Neural cell (in vitro differentiated cells): ENCODE measurements at regions not wholly inside any gene's neighbourhood (a gene's known extent, or its start where the extent isn't known, plus 50 kb on each side); places are given as distances from the start of the nearest gene placed in this dataset.

ENCODE experiments used
- H2AFZ ChIP-seq: fragments of 200-600, 300-800 bp; sonication (generic), shearing (Covaris generic); 2 replicates; pipeline ENCODE4 v1.6.0; 2014; ENCODE audit warnings: low read depth, mild to moderate bottlenecking, antibody characterized with exemption, low read length, moderate library complexity
- H3F3A ChIP-seq: fragments of 200-600 bp; shearing (Covaris generic); 2 replicates; pipeline ENCODE4 v1.6.1; 2016; ENCODE audit warnings: mild to moderate bottlenecking, moderate library complexity, mixed read lengths, antibody characterized with exemption, low read length; ENCODE audit not compliant: insufficient read depth, poor library complexity, severe bottlenecking
- H3K27ac ChIP-seq: fragments of 200-600, 300-800 bp; sonication (generic), shearing (Covaris generic); 2 replicates; pipeline ENCODE4 v1.5.1; 2014; ENCODE audit warnings: mild to moderate bottlenecking, low read length, moderate library complexity
- H3K27me3 ChIP-seq: fragments of 300-800, 200-600 bp; sonication (generic), shearing (Covaris generic); 2 replicates; pipeline ENCODE4 v1.6.0; 2014; ENCODE audit warnings: mild to moderate bottlenecking, low read depth, low read length, moderate library complexity; ENCODE audit not compliant: insufficient read depth
- H3K36me3 ChIP-seq: fragments of 300-800, 200-600 bp; sonication (generic), shearing (Covaris generic); 2 replicates; pipeline ENCODE4 v1.5.1; 2014; ENCODE audit warnings: mild to moderate bottlenecking, antibody characterized with exemption, low read length, moderate library complexity; ENCODE audit not compliant: insufficient read depth
- H3K4me2 ChIP-seq: fragments of 300-800, 200-600 bp; sonication (generic), shearing (Covaris generic); 2 replicates; pipeline ENCODE4 v1.6.0; 2014; ENCODE audit warnings: mild to moderate bottlenecking, low read length
- H3K4me3 ChIP-seq: fragments of 300-800, 200-600 bp; sonication (generic), shearing (Covaris generic); 2 replicates; pipeline ENCODE4 v1.5.1; 2014; ENCODE audit warnings: mild to moderate bottlenecking, low read length, moderate library complexity
- H3K79me2 ChIP-seq: fragments of 200-600 bp; shearing (Covaris generic); replicated peaks from 2 replicates; pipeline ENCODE4 v1.6.0; 2014; ENCODE audit warnings: mild to moderate bottlenecking, low read length, moderate library complexity; ENCODE audit not compliant: insufficient read depth
- H3K9ac ChIP-seq: fragments of 300-800, 200-600 bp; sonication (generic), shearing (Covaris generic); 2 replicates; pipeline ENCODE4 v1.6.1; 2016; ENCODE audit warnings: mild to moderate bottlenecking, low read length, mixed read lengths
- H3K9me2 ChIP-seq: fragments of 200-600 bp; shearing (Covaris generic); 2 replicates; pipeline ENCODE4 v1.6.1; 2016; ENCODE audit warnings: mild to moderate bottlenecking, low read length, mixed read lengths; ENCODE audit not compliant: insufficient read depth
- H3K9me3 ChIP-seq: fragments of 200-600, 300-800 bp; sonication (generic), shearing (Covaris generic); 2 replicates; pipeline ENCODE4 v1.6.1; 2016; ENCODE audit warnings: mild to moderate bottlenecking, mixed run types, low read length, moderate library complexity, mixed read lengths
- H4K20me1 ChIP-seq: fragments of 200-600 bp; shearing (Covaris generic); 2 replicates; pipeline ENCODE4 v1.6.1; 2016; ENCODE audit warnings: mild to moderate bottlenecking, mixed run types; ENCODE audit not compliant: insufficient read depth
- CTCF ChIP-seq: fragments of 450-650 bp; IDR thresholded peaks from 2 replicates; pipeline ENCODE4 v1.5.1; 2014; ENCODE audit warnings: antibody characterized with exemption, mild to moderate bottlenecking, moderate library complexity; ENCODE audit not compliant: poor library complexity, severe bottlenecking
- EP300 ChIP-seq: fragments of 450-650 bp; conservative IDR thresholded peaks from 2 replicates; pipeline ENCODE4 v1.6.1; 2014; ENCODE audit warnings: antibody characterized with exemption, mild to moderate bottlenecking, moderate library complexity; ENCODE audit not compliant: poor library complexity, severe bottlenecking
- EZH2 ChIP-seq: fragments of 200-600, 300-800 bp; shearing (Covaris generic), sonication (generic); IDR thresholded peaks from 2 replicates; pipeline ENCODE4 v1.6.1; 2014; ENCODE audit warnings: antibody characterized with exemption, low read length, borderline replicate concordance, mild to moderate bottlenecking; ENCODE audit not compliant: insufficient read depth, poor library complexity, severe bottlenecking
- MXI1 ChIP-seq: fragments of 450-650 bp; conservative IDR thresholded peaks from 2 replicates; pipeline ENCODE4 v1.6.1; 2014; ENCODE audit warnings: antibody characterized with exemption, mild to moderate bottlenecking; ENCODE audit not compliant: poor library complexity, severe bottlenecking
- POLR2AphosphoS5 ChIP-seq: IDR thresholded peaks from 2 replicates; pipeline ENCODE4 v1.6.1; 2012
- RAD21 ChIP-seq: fragments of 450-650 bp; conservative IDR thresholded peaks from 2 replicates; pipeline ENCODE4 v1.6.1; 2014; ENCODE audit warnings: antibody characterized with exemption, mild to moderate bottlenecking, moderate library complexity
- REST ChIP-seq: IDR thresholded peaks from 2 replicates; pipeline ENCODE4 v1.6.1; 2012; ENCODE audit warnings: borderline replicate concordance
- SMC3 ChIP-seq: fragments of 450-650 bp; conservative IDR thresholded peaks from 2 replicates; pipeline ENCODE4 v1.6.1; 2014; ENCODE audit warnings: antibody characterized with exemption, mild to moderate bottlenecking, moderate library complexity; ENCODE audit not compliant: poor library complexity
- TAF1 ChIP-seq: IDR thresholded peaks from 2 replicates; pipeline ENCODE4 v1.6.1; 2012; ENCODE audit warnings: low read depth

DNA sequence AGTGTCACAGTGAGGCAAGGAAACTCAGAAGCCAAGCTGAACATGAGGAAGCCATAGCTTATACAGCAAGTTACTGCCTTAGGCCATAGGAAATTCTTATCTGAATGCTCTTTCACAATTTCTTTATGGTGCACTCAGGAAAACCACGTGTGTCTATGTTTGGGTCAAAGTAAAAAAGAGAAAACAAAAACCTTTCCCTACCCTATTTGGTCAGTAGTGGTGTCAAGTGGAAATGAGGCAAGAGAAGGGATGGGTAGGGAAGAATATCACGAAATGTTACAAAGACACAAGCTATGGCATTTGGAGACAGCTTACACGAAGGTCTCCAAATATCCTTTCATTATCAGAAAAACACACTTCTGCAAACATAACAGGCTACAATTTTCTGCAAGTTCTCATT is 83.4 kb upstream of the INPP4B start:
- no peaks in the 10 kb centered on the region for H3K27me3 ChIP-seq
- H3K27ac ChIP-seq = no peak overlapping the region
- no peak overlapping the region for H3K4me2 ChIP-seq
- no peak overlapping the region for H3K4me3 ChIP-seq
- H3K9me3 ChIP-seq = no peaks in the 10 kb centered on the region
- H3K9me2 ChIP-seq = no peaks in the 10 kb centered on the region
- no peaks in the 10 kb centered on the region for H3K79me2 ChIP-seq
- no peaks in the 10 kb centered on the region for H4K20me1 ChIP-seq
- H3F3A ChIP-seq = no peaks in the 10 kb centered on the region
- H3K36me3 ChIP-seq = no peaks in the 10 kb centered on the region
- H3K9ac ChIP-seq = no peak overlapping the region
- H2AFZ ChIP-seq = no peak overlapping the region
- TF ChIP-seq REST = no peak
- TF ChIP-seq RAD21 = no peak
- TF ChIP-seq TAF1 = no peak
- no peak for TF ChIP-seq CTCF
- no peak for TF ChIP-seq EP300
- TF ChIP-seq MXI1 = no peak
- no peak for TF ChIP-seq EZH2
- no peak for TF ChIP-seq SMC3
- no peak for TF ChIP-seq POLR2AphosphoS5

GRCh38 chr4:142933207-142933606 is 87.1 kb upstream of the INPP4B start:
- Histone ChIP-seq H2AFZ (no peak overlapping the region), H3K79me2 (no peaks in the 10 kb centered on the region), H3K9me3 (no peaks in the 10 kb centered on the region), H3K4me3 (no peak overlapping the region), H3K9ac (no peak overlapping the region), H3F3A (no peaks in the 10 kb centered on the region), H3K27ac (no peak overlapping the region), H3K9me2 (no peaks in the 10 kb centered on the region), H3K4me2 (no peak overlapping the region), H3K27me3 (no peaks in the 10 kb centered on the region), H4K20me1 (no peaks in the 10 kb centered on the region), H3K36me3 (no peaks in the 10 kb centered on the region)
- no peak for TF ChIP-seq MXI1
- TF ChIP-seq TAF1 = no peak
- no peak for TF ChIP-seq POLR2AphosphoS5
- no peak for TF ChIP-seq REST
- no peak for TF ChIP-seq SMC3
- TF ChIP-seq CTCF = no peak
- no peak for TF ChIP-seq RAD21
- TF ChIP-seq EZH2 = no peak
- no peak for TF ChIP-seq EP300
